Stimulated activated CD4-positive, alpha-beta T cell treated with anti-CD3 and anti-CD28 coated beads, Interleukin-1b, Interleukin-23, amount 100 ng/mL, for 1 hour (primary cell): ENCODE measurements at regions not wholly inside any gene's neighbourhood (a gene's known extent, or its start where the extent isn't known, plus 50 kb on each side); places are given as distances from the start of the nearest gene placed in this dataset.
"Not testable (repeated sequence)": the region's sequence is repeated elsewhere in the genome, so short reads cannot be mapped to it uniquely, and the experiment has no call there.

ENCODE experiments used
- DNase-seq, 2 donors: peaks; one replicate each; pipeline ENCODE4 v3.0.0-alpha.2; 2020; ENCODE audit warnings: low read depth in 2 of 2

DNA sequence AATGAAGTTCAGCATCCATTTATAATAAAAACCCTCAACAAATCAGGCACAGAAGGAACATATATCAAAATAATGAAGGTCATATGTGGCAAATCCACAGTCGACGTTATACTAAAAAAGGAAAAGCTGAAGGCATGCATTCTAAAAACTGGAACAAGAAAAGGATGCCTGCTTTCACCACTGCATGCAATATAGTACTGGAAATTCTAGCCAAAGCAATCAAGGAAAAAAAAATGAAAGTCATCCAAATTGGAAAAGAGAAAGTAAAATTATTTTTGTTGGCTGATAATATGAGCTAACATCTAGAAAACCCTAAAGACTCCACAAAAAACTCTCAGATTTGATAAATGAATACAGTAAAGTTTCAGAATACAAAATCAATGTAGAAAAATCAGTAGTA, 1123.2 kb downstream of the TBL1XR1 start:
- no peak for DNase-seq

DNA sequence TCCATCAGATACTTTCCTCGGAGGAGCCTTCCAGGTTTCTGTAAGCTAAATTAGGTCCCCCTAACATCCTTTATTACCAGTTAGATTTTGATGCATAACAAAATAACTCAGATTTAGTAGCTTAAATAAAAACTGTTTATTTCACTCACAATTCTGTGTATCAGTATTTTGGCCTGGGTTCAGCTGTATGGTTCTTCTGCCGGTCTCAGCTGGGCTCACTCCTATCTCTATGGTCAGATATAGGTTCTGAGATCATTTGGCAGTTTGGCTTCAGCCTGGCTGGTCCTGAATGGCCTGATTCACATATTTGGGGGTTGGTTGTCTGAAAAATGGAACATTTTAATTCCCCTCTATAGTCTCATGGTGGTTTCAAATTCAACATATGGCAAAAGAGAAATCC, 1125.3 kb downstream of the TBL1XR1 start:
- DNase-seq: no peak

GRCh38 chr3:176068750-176069149, 1128.5 kb downstream of the TBL1XR1 start:
- peak in 1 of 2 donors; percentile 0 for DNase-seq

DNA sequence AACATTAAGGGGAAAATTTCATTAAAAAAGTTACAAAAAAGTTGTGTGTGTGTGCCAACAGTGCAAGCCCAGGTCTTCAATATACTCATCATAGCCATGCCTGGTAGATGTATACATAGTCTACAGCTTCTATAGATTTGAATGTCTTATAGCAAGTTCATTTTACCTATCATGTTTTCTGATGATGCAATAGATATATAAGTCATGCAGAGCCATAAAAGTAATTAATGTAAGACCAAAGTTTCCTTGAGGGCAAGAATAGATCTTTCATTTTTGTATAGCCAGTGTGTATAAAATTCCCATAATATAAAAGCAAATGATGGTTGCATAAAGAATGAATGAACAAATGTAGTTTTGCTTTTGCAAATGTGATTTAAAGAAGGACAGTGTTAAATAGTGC, 1138.4 kb downstream of the TBL1XR1 start:
- no peak for DNase-seq

- DNase-seq: no peak
These were observed 1141.4 kb downstream of the TBL1XR1 start for GRCh38 chr3:176055836-176056235.

- no peak for DNase-seq
These were observed 1145.5 kb downstream of the TBL1XR1 start for GRCh38 chr3:176051766-176052165.

DNA sequence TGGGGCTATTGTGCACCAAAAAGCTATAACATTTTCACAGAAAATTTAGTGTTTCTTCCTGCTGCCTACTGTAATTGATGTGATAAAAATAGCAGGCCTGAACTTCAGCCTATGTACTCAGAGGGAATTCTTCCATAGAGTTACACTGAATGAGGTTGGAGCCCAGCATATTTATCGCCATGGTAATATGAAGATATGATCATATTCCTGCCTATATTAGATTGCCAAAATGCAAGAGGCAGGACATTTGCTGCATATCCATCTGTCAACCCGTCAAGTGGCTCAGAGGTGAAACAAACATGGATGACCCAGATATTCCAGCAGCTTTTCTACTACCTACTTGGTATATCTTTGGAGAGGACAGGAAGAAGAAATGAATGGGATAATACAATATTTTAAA, 1150.6 kb downstream of the TBL1XR1 start:
- DNase-seq: no peak

DNA sequence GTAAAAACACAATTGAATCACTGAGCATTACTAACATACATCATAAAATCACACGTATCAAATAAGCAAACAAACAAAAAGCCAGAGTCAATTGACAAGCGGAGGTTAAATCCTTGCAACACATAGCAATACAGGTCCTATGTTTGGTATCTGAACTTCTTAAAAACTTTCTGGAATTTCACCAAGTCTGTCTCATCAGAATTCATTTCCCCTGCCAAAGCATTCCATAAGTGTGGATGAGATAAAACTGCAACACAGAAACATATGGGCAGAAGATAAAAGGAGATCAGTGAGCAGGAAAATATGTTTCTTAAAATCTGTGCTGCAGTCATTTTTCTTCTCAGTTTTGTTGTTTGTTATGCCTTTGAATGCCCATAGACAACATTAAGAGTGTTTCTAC, 1155.5 kb downstream of the TBL1XR1 start:
- DNase-seq: no peak

- no peak for DNase-seq
These were observed 1156.1 kb downstream of the TBL1XR1 start for GRCh38 chr3:176041185-176041584.

DNA sequence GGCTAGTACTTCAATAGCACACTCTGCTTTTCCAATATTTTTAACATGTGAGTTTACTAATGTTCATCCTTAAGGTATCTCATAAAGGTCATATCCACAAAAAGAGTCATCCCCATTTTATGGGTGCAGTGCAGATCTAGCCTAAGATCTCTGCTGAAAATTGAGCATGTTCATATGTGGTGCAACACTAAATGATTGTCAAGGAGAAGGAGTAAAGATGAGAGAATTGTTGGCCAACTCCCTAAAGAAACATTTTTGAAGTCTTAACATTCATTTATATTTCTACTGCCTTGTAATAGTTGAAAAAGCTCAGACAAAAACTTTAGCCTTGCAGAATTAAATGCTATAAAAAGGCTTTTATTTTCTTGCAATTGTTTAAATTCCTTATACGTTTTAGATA, 1159.6 kb downstream of the TBL1XR1 start:
- DNase-seq: no peak

- DNase-seq: no peak
These were observed 1165.2 kb downstream of the TBL1XR1 start for GRCh38 chr3:176032043-176032442.

GRCh38 chr3:176016203-176016602, 1157.1 kb downstream of the NAALADL2 start:
- not testable (repeated sequence) for DNase-seq

DNA sequence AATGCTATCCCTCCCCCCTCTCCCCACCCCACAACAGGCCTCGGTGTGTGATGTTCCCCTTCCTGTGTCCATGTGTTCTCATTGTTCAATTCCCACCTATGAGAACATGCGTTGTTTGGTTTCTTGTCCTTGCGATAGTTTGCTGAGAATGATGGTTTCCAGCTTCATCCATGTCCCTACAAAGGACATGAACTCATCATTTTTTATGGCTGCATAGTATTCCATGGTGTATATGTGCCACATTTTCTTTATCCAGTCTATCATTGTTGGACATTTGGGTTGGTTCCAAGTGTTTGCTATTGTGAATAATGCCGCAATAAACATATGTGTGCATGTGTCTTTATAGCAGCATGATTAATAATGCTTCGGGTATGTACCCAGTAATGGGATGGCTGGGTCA, 1156.1 kb downstream of the NAALADL2 start:
- not testable (repeated sequence) for DNase-seq

DNA sequence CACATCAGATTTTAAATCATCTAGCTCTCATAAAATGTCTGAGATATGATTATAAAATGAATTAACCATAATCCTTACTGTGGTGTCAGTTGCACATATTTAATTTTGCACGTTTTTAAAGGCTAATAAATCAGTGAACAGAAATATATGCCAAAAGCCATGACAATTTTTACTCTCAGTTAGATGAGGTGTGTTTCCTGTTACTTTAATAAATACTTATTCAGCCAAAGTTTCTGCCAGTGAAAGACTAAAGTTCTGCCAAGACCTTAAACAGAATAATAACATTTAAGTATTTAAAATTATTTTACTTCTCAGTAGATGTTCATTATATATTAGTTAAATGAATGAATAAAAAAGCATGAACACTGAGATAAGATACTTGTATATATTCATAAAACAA, 1150.1 kb downstream of the NAALADL2 start:
- no peak for DNase-seq

- DNase-seq: no peak
These were observed 1146.4 kb downstream of the NAALADL2 start for GRCh38 chr3:176005564-176005963.

- no peak for DNase-seq
These were observed 1130.0 kb downstream of the NAALADL2 start for GRCh38 chr3:175989161-175989560.

DNA sequence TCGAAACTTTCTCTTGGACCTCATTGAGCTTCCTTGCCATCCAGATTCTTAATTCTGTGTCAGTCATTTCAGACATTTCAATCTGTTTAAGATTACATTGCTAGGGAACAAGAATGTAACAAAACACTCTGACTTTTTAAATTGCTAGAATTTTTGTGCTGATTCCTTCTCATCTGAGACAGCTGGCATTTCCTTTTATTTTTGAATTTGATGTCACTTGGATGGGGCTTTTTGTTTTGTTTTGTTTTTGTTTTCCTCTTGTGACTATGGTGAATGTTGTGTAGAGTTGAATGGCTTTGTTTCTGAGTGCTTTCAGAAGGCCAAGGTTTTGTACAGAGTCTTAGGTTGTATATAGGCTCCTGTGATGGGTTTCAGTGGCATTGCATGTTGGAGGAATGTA, 1129.3 kb downstream of the NAALADL2 start:
- DNase-seq: no peak

DNA sequence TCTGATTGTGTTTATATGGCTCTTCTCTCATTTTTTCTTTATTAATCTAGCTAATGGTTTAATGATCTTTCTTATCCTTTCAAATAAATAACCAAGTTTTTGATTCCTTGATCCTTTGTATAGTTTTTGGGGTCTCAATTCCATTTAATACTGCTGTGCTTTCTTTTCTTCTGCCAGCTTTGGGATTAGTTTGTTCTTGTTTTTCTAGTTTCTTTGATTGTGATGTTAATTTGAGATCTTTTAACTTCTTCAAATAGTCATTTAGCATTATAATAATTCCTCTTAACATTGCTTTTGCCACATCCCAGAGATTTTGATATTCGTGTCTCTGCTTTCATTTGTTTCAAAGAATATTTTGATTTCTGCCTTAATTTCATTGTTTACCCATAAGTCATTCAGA, 1126.6 kb downstream of the NAALADL2 start:
- no peak for DNase-seq

DNA sequence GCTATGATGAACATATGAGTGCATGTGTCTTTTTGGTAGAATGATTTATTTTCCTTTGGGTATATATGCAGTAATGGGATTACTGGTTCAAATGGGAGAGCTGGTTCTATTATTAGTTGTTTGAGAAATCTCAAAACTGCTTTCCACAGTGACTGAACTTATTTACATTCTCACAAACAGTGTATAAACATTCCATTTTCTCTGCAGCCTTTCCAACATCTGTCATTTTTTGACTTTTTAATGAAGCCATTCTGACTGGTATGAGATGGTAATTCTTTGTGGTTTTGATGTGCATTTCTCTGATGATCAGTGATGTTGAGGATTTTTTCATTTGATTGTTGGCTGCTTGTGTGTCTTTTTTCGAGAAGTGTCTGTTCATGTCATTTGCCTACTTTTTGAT, 1124.2 kb downstream of the NAALADL2 start:
- no peak for DNase-seq

DNA sequence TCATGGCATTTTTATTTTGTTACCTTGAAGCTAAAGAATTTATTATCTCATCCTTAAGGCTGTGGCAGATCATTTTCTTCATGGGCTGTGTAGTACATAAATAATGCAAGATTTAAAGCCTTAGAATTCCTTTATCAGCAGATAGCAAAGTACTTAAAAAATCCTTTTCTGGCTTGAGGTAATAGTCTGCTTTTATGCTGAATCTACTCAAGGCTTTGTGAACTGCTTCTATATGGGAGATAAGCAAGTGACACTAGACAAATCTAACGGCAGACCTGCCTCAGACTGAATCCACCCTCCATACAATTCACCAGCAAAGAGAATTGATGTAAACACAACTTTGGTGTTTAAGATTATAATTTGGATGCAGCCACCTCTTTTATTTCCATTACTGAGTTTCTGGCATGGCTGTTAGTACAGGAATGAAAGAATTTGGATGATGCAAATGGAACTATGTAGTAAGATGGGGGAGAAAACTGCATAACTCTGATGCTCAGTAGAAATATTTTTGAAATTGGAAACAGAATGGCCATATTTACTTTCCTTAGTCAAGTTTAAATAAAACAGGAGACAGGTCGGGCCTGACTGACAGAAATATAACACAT, 1121.5 kb downstream of the NAALADL2 start:
- DNase-seq: no peak

- no peak for DNase-seq
These were observed 1119.0 kb downstream of the NAALADL2 start for GRCh38 chr3:175977968-175978752.

DNA sequence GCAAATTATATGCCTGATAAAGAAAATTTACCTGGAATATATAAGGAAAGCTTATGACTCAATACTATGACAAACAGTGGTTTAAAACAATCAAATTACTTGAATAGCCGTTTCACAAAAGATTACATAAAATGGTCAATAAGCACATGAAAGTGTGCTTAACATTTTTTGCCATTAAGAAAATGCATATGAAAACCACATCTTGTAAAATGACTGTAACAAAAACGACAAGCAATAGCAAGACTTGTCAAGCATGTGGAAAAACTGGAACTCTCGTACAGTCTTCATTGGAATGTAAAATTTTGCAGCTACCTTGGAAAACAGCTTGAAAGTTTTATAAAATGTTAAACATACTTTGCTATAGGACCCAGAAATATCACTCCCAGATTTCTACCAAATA, 1110.3 kb downstream of the NAALADL2 start:
- no peak for DNase-seq

GRCh38 chr3:175965036-175965435, 1105.9 kb downstream of the NAALADL2 start:
- DNase-seq: no peak

DNA sequence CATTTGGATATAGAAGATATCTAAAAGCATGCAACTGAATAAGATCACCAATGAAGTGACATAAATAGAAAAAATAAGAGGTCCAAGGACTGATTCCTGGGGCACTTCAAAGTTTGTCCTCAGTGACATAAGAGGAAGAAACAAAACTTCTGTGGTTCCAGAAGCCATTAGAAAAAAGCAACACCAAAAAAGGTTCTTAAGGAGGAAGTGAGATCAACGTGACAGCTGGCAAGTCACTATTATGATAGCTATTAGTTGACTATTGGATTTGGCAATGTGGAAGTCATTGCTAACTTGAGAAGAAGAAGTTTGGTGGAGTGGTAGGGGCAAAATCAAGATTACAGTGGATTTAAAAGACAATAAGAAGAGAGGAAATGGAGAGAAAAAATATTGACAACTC, 1098.3 kb downstream of the NAALADL2 start:
- DNase-seq: no peak
